GM10266 (cell line): ENCODE measurements at regions not wholly inside any gene's neighbourhood (a gene's known extent, or its start where the extent isn't known, plus 50 kb on each side); places are given as distances from the start of the nearest gene placed in this dataset.

Experiments
- DNase-seq: peaks from one replicate; pipeline ENCODE4 v3.0.0; 2012; ENCODE audit errors: extremely low spot score
- CTCF ChIP-seq: IDR thresholded peaks from 2 replicates; pipeline ENCODE4 v1.5.1; 2012; ENCODE audit warnings: mild to moderate bottlenecking, low read depth; ENCODE audit not compliant: control insufficient read depth, insufficient read depth; ENCODE audit errors: missing control alignments

DNA sequence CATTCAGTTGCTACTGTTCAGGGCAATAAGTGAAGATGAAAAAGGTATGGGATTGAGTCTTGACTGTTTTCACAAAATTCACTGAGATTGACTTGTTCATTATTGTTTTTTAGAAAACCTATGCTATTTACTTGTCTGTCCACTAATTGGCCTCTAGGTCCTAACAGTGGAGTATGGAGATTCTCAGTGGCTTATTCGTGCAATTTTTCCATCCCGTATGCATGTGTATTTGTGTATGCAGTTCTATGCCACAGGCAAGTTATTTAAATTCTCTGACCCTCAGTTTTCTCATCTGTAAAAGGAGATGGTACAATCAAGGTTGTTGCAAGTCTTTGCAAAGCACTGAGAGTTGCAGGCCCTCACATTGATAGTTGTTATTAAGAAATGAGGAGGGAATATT is 151.0 kb downstream of the BBOX1 start:
- no peak for DNase-seq
- no peak for TF ChIP-seq CTCF

DNA sequence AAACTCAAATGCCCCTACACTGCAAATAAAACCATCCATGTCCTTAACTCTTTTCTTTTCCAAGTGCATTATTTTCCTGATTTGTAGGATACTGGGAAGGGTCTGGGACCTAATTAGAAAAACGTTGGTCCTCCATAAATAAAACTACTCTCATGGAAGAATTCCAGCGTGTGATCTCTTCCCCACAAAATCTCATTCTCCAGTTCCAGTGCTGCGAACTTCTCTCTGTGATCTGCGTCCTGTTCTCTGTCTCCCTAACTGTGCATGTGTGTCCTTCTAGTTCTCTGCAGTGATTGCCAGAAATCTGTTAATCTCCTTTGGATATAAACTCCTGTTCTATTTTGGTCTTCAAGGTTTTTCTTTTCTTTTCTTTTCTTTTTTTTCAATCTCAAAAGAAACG is 148.1 kb downstream of the BBOX1 start:
- no peak for DNase-seq
- TF ChIP-seq CTCF: no peak

GRCh38 chr11:27187848-27188621 is 147.4 kb downstream of the BBOX1 start:
- no peak for TF ChIP-seq CTCF
- DNase-seq: no peak

DNA sequence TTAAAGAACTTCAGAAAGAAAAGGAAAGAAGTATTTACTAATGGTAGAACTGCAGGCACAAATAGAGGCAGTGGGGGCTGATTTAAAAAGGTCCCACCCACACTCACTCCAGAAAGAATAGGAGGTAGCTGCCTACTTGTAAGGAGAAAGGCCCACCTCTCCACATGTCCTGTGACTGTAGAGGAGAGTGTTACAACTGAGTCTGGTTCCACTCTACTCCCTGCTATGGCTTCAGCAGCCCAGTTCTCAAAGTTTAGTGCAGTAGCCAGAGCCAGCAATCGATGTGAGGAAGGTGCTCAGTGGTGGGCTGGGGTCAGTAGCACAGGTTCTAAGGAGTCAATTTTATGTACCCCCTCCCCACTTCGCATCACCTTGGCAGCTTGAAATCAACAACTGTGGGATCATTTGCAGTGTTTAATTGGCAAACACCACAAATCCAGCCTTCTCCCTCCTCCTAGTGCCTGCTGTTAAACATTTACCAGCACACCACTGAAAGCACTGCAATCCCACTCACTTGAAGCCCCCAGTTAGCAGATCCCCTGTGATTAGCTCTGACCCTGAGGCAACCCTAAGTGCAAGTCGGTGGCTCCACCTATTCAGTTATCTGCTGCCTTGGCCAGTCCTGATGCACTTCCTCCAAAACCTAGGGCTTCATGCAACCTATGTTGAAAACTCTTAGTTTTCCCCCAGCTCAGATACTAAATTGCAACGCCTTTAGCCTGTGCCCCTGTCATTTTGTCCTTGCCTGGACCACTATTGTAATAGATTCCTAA is 146.6 kb downstream of the BBOX1 start:
- no peak for DNase-seq
- TF ChIP-seq CTCF: no peak

GRCh38 chr11:27186580-27186979 is 146.0 kb downstream of the BBOX1 start:
- no peak for TF ChIP-seq CTCF
- no peak for DNase-seq

DNA sequence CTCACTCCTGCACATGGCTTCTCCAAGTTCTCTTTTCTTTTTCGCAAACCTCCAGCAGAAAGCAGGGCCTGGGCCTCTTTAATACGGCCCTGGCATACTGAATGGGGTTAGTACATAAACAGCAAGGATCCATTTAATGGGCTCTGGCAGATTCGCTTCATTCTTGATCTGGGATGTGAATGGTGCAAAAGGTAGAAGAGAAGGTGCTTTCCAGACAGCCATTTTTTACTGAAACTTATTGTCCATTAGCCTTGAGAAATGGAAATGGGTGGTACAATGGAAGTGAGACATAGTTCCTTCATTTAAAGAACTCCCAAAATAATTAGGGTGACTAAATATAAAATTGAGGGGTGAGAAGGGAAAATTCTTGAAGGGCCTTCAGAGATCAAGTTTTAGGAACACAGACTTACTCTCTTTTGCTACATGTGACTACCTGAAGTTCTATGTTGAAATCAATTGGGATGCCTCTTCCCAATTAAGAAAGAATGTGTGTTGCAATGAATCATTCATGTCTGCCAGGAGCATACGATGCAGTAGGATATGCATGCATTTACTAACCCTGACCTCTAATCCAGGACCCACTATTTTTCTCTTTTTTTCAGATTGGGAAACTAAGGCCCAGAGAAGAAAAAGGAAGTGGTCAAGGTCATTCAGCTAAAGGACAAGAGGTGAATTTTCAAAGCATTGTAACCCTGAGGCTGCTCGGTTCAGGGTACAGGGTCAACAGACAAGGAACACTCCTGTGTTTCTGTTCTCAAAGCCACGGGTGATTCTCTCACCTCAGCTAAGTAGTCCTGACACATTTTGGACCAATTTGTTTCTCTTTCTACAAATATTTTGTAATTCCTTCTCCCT is 144.1 kb downstream of the BBOX1 start:
- no peak for TF ChIP-seq CTCF
- DNase-seq: no peak
